NCI-H2227 (cell line): ENCODE measurements at regions not wholly inside any gene's neighbourhood (a gene's known extent, or its start where the extent isn't known, plus 50 kb on each side); places are given as distances from the start of the nearest gene placed in this dataset.
"Not testable (repeated sequence)": the region's sequence is repeated elsewhere in the genome, so short reads cannot be mapped to it uniquely, and the experiment has no call there.

Source experiments
- DNase-seq: peaks from one replicate; lab custom pipeline; 2025; ENCODE audit not compliant: unreplicated experiment; lab: John Stamatoyannopoulos, UW

DNA sequence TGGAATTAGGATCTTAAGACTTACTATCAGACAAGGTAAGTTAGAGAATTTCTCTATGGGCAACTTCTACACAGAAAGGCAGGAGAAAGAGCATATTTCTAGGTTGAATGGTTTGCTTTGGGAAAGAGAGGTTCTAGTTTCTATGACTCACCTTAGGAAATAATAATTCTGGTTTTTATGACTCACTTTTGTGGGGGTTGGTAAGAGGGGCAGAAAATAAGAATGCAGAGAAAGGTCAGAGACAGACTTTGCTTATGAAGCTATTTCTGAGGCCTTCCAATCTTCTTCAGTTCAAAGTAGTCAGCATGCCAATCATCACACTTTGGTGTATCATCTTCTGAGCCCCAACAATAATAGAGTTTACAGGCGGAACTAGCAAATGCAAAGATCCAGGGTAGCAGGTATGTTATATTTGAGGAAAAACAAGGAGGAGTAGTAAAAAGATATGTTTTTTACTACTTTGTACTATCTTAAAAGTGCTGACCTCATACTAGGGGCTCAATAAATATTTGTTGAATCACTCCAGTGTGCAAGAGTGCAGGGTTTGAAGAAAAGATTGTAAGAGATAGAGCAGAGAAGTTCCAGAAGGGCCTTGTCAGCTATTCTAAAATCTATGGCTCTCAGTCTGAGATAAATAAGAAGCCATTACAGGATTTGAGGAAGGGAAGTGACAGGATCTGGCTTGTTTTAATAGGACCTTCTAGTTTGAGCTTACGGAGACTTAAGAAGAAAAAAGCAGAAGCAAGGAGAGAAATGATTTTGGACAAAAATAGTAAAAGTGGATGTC is 56.7 kb upstream of the LRFN5 start:
- no peak for DNase-seq

DNA sequence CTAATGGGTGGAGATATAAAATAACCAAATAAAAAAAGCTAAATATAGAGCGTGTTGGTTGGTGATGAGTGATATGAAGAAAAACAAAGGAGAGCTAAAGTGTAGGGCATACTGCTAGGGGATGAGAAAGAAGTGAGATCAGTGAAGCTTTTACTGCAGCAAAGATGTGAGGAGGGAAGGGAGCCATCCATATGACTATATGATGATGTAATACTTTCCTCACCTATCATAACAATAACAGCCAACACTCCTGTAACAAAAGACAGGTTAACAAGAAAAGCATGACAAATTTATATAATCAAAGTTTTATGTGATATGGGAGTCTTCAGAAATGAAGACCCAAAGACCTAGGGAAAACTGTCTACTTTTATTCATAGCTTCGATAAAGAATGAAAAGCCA is 57.4 kb upstream of the LRFN5 start:
- DNase-seq, result no peak

DNA sequence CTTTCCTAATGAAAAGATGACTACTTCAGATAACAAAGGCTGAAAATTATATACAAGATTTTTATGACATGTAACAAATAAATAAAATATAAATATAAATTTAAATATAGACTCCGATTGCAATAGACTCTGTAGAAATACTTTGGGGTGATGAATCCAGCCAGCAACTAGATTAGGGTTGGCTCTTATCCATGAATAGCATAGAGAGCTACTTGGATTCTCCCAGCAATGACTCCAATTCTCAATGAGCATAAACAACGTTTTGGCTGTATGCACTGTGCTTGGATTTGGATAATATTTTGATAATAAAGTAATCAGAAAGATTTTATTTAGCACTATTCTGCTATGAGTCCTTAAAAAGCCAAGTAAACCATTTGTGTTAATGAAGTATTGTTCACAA is 58.0 kb upstream of the LRFN5 start:
- DNase-seq, result no peak

DNA sequence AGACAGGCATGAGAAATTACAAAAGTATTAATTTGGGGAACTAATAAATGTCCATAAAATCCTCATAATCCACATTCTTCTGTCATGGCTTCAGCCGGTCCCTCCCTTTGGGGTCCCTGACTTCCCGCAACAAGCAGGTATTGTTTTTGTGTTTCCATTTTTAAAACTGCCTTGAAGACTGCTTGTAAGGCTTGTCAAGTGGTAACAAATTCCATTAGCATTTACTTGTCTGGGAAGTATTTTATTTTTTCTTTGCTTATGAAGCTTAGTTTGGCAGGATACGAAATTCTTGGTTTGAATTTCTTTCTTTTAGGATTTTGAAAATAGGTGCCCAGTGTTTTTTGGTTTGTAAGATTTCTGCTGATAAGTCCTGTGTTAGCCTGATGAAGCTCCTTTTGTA is 65.3 kb upstream of the LRFN5 start:
- no peak for DNase-seq

DNA sequence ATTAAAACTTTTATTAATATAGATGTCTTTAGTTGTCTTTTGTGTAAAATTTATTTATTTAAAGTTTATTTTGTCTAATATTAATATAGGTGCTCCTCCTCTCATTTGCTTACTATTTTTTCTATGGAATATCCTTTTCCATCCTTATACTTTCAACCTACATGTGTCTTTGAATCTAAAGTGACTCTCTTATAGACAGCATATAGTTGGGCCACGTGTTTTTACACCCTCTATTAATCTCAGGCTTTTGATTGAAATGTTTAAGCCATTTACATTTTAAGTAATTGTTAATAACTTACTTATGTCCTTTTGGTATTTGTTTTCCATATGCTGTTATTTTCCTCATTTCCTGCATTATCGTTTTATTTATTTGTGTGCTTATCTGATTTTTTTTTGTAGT is 74.4 kb upstream of the LRFN5 start:
- DNase-seq, result no peak

DNA sequence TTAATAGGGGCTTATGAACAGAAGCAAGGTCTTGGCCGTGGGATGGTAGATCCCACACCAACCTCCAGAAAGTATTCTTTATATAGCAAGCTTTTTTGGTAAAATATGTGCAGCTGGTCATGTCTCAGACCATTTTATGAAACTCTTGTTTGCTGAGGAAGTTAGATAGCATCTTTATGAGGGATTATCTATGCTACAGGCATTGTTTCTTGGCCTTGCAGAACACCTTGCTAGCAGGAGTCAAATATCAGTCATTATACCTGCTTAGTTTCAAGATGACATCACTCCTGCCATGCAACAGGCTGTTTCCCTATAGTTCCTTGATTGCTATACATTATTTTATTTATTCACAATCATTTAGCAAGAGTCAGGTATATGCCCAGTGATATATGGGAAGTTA is 84.8 kb upstream of the LRFN5 start:
- no peak for DNase-seq

DNA sequence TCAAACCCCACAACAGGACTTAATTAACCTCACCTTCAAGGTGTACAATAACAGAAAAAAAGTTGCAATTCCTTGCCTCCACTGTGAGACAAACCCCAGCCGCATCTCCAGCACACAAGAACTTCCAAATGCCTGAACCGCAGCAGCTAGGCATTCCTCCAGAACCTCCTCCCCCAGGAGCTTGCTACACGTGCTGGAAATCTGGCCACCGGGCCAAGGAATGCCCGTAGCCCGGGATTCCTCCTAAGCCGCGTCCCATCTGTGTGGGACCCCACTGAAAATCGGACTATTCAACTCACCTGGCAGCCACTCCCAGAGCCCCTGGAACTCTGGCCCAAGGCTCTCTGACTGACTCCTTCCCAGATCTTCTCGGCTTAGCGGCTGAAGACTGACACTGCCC is 88.6 kb upstream of the LRFN5 start:
- DNase-seq, result not testable (repeated sequence)

DNA sequence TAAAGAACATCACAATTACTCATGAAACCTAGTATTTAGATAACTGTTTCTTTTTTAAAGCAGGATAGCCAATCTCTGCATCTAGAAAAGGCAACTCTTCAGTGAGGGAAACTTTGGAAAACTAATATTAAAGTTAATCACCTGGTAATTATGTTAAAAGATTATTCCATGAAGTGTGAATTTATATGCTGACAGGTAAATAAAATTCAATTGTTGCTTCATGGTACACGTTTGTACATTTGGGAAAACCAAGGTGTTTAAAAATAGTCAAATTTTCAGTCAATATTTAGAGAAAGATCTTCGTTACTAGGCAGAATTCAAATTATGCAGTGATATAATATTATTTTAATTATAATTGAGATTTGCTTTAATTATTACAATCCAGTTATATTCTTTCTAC is 100.1 kb upstream of the LRFN5 start:
- no peak for DNase-seq

DNA sequence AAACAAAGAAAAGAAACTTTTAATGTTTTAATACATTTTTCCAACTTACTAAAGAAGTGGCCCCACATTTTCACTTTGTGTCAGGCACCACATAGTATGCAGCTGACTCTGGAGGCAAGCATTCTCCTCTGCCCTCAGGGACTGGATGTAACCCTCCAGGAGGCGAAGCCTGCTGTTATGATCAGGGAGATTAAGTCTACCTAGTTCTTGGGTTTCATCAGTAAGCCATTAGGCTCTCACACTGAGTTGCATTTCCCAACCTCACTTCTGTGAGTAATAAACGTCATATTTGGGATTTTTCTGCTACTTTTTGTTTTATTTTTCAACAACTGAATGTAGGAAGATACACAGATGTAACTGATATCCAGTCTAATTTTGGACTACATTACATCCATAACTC is 101.2 kb upstream of the LRFN5 start:
- DNase-seq, result no peak

DNA sequence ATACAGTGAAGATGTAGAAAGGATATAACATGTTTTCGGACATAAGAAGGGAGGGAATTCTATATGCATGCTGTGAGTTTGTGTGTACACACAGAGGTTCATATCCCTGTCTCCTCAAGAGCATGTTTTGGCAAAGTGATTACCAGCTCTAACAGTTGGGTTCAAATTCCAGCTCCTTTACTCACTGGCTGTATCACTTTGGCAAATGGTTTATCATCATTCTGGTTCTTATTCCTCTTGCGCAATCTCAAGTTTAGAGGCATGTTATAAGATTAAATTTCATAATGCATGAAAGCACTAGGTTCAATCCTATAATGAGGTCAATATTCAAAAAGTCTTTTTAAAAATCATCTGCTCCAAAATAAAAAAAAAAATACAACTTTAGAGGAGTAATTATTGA is 107.7 kb upstream of the LRFN5 start:
- no peak for DNase-seq

DNA sequence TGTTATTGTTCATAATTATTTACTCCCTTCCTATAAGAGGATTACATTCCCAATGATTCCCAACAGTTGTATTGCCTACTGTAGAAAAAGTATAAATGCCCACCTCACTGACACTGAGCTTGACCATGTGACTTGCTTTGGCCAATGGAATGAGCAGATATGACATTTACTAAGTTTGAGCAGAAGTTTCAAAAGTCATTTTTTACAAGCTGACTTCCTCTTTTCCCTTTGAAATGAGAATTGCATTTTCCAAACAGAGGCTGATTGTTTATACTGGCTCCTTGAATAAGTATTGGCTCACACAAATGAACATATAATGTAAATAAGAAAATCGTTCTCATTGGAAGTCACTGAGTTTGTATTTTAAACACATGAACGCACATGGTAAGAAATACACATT is 116.4 kb upstream of the LRFN5 start:
- no peak for DNase-seq

DNA sequence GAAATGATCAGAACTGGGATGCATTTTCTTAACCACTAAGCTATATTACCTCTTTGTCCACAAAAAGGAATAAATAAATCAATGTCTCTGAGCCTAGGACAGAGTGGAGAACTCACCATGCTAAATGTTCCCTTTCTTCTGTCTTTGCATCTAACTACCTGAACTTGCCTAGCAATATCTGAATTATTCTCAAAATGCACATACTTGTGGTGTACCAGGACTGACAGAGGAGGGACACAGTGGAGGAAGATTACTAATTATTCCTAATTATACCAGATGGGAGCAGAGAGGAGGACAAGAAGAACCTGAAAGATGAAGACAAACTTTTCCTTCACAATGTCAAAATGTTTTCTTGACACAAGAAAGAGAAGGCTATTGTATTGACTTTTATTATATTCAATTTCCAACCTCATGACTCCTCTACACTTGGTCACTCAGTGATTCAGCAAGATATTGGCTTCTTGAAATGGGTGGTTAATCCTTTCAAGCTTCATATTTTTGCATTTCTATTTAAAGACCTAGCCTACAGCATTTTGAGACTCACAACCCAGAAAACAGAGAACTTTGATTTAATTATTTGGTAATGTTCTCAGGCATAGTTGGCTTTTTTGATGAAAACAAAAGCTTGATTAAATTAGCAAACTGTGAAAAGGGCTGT is 117.2 kb upstream of the LRFN5 start:
- no peak for DNase-seq

DNA sequence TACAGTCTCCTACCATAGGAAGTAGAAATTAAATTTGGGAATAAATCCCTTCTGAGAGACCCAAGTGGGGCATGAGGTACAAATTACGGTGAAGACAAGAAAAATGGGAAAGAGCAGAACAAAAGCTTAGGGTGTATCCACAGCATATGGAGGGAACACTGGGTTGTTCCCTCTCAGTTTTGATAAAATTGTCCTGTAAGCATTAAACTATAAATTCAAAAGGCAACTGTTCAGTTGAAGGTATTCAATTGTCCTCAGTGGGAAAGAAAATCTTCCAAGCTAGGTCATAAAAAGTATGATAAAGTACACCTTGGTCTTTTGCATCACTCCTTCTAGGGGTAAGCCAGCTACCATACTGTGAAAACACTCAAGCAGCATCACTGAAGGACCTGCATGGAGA is 118.3 kb upstream of the LRFN5 start:
- no peak for DNase-seq

DNA sequence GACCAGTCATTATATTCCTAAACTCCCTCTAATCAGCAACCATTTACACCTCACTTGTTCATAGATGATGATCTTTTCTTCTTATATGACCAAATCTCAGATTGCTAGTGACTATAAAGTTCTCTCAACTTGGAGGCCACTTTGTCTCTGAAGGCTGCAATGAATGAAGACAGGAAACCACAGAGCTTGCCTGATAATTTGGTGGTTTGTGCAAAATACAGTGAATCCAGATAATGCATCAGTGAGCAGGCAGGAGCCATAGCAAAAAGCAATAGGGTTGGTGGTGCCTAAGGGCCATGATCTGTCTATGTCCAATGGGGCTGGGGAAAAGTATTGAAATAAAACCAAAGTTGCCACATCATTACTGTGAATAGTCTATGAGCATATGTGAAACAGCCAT is 123.8 kb upstream of the LRFN5 start:
- DNase-seq, result no peak

DNA sequence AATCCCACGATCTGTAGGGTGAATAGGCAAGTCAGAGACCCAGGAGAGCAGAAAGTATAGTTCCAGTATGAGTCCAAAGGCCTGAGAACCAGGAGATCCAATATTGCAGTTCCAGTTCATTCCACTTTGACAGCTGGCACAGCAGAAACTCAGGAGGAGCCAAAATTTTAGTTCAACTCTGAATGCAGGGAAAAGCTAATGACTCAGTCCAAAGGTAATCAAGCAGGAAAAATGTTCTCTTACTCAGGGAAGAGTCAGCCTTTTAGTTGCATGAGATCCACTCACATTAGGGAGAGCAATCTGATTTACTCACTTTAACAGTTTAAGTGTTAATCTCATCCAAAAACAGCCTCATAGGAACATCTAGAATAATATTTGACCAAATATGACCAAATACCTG is 130.2 kb upstream of the LRFN5 start:
- DNase-seq, result no peak

DNA sequence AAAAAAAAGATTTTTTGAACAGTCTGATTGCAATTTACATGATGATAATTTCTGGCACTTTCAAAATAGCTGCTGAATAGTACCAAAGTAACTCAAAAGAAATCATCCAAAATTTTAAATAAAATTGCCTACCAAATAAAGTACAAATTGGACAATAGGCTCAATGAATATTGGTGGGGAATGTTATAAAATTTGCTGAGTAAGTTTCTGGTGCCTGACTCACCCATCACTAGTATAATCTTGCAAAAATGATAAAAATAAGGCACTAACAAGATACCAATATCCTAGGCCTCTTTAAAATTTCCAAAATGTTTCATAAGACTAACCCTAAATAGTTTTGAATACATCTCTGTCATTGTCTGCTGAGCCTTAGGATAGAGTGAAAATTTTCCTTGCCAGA is 145.3 kb upstream of the LRFN5 start:
- DNase-seq, result no peak

DNA sequence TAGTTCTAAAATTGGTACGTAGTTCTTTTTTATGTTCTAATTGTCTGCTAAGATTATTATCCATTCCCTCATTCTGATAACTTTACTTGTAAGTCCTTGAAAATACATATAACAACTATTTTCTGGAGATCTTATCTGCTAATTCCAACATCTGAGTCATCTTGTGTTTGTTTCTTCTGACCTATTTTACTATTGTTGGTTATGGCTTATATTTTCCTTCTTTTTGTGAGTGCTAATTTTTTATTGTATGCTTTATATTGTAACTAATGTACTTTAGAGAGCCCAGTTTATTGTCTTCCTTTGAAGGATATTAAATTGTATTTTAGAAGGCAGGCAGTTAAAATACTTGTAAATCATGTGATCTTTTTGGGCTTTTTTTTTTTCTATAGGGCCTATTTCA is 149.3 kb upstream of the LRFN5 start:
- no peak for DNase-seq

DNA sequence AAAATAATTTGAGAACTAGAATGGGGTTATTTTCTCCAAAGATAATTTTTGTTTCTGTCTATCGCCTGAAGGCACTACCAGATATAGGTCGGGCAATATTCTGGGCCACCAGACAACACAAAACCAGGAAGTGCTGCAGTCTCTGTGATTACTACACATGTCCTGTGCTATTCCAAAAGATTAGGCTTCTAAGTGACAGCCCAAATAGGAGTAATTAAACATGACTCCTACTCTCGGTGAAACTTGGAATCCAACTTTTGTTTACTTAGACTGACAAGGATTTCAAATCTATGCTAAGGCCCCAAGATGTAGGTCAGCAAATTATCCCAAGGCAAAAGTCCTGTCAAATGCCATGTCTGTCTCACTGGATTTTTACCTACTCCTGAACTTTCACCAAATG is 157.6 kb upstream of the LRFN5 start:
- no peak for DNase-seq

DNA sequence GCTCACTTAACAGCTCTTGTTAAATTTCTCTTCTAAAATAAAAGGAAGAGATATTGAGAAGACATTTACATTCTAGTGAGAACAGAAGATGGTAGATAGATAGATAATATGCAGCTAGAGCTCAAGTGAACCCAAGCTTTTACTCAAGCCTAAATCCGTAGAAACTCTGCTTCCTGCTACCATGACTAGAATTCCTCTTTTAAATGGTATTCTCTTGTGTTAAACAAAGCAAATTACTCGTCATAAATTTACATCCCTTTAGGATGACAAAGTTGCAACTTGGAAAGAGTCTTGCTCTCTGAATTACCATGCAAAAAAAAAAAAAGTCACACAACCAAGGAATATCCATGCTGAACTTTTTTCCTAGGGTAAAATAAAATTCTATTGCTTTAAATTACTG is 160.7 kb upstream of the LRFN5 start:
- DNase-seq, result no peak

DNA sequence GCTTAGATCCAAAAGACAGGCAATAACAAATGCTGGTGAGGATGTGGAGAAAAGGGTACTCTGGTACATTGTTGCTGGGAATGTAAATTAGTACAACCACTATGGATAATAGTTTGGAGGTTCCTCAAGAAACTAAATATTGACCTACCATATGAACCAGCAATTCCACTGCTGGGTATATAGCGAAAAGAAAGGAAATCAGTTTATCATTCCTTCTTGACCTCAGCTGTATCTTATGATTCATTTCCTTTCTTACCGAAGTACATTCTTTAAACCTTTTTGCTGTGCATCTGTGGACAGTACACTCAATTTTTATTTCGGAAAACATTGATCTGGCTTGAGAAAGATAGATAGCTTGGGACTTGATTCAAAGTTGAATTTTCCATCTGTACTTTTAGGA is 183.2 kb upstream of the LRFN5 start:
- no peak for DNase-seq

DNA sequence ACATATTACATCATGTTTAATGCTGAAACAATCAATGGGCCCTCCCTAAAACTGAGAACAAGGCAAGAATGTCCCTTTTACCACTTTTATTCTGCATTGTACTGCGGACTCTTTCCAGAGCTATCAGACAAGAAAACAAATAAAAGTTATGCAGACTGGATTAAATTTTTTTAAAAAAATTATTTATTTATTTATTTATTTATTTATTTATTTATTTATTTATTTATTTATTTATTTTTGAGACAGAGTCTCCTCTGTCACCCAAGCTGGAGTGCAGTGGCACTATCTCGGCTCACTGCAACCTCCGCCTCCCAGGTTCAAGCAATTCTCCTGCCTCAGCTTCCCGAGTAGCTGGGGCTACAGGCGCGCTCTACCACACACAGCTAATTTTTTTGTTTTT is 185.4 kb upstream of the LRFN5 start:
- not testable (repeated sequence) for DNase-seq

DNA sequence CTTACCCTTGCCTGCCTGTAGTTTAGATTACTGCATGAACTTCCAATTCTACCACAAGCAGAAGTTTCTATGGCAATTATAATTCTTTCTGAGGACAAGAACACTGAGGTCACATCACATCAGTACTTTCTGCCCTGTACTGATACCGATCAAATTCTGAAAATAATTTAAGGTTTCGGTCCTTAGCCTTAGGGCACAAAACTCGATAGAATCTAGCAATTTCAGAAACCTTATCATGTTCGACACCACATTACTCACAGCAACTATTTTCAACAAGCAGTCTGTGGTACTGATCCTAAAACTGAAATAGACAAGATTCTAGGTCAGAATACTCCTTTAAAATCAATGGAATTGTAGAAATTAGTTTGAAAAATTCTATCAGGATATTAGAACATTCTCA is 187.0 kb upstream of the LRFN5 start:
- DNase-seq, result no peak

DNA sequence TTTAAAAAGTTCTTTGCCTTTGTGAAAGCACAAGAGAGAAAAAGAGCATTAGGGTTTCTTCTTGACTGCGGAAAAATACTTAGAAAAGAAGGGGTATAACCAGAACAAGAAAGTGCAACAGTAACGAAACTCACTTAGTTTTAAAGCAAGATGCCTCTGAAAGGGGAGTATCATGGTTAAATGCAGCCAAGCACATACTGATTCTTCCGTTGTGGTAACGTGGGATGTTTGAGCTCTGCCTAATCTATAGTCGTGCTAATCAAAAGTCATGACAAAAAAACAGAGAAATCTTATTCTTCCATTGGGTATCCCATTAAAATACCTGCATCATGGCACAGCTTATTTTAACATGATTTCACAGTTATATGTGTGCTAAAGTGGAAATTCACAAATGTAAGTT is 187.8 kb upstream of the LRFN5 start:
- no peak for DNase-seq
